GM12878 (cell line): ENCODE measurements at regions not wholly inside any gene's neighbourhood (a gene's known extent, or its start where the extent isn't known, plus 50 kb on each side); places are given as distances from the start of the nearest gene placed in this dataset.

Experiments
- BRCA1 ChIP-seq: IDR thresholded peaks from 2 replicates; pipeline ENCODE4 v1.6.1; 2011; ENCODE audit warnings: low read depth, low read length, improper control_type of control experiment
- CTCF ChIP-seq, 3 experiments: IDR thresholded peaks in 2 of 3; conservative IDR thresholded peaks in 1 of 3; 2 replicates each; pipeline ENCODE4 v1.5.1; 2011; ENCODE audit warnings: low read depth in 3 of 3, low read length in 3 of 3, mild to moderate bottlenecking in 3 of 3, control low read depth in 2 of 3, moderate library complexity in 2 of 3, inconsistent platforms in 1 of 3, mixed read lengths in 1 of 3; ENCODE audit not compliant: control insufficient read depth in 2 of 3, insufficient read depth in 1 of 3; ENCODE audit errors: extremely low read depth in 1 of 3
- HCFC1 ChIP-seq: fragments of 150-350 bp; IDR thresholded peaks from 2 replicates; pipeline ENCODE4 v1.6.1; 2014; ENCODE audit warnings: low read length
- MAX ChIP-seq: IDR thresholded peaks from 2 replicates; pipeline ENCODE4 v1.6.1; 2012; ENCODE audit warnings: low read depth, low read length, improper control_type of control experiment
- POLR2A ChIP-seq: IDR thresholded peaks from 2 replicates; pipeline ENCODE4 v1.6.1; 2011; ENCODE audit warnings: low read depth, mild to moderate bottlenecking, low read length
- RBBP5 ChIP-seq: fragments of 200-600 bp; sonication (generic); conservative IDR thresholded peaks from 2 replicates; pipeline ENCODE4 v1.6.1; 2016
- SREBF1 ChIP-seq: IDR thresholded peaks from 2 replicates; pipeline ENCODE4 v1.6.1; 2012; ENCODE audit warnings: mild to moderate bottlenecking, low read length

GRCh38 chr16:5706211-5706610 lies 608.6 kb upstream of the EEF2KMT start:
- TF ChIP-seq MAX, result no peak
- no peak for TF ChIP-seq CTCF (IDR thresholded peaks at IDR 0.05 in 2 of 3, conservative IDR thresholded peaks at IDR 0.05 in 1 of 3; ENCODE audit: control insufficient read depth in 2 of 3, extremely low read depth in 1 of 3, insufficient read depth in 1 of 3, low read depth in 3 of 3, low read length in 3 of 3)
- TF ChIP-seq BRCA1, result no peak
- no peak for TF ChIP-seq RBBP5
- TF ChIP-seq POLR2A, result no peak
- TF ChIP-seq HCFC1, result no peak
- no peak for TF ChIP-seq SREBF1
